ENCODE measurements at regions not wholly inside any gene's neighbourhood (a gene's known extent, or its start where the extent isn't known, plus 50 kb on each side); places are given as distances from the start of the nearest gene placed in this dataset.

DNA sequence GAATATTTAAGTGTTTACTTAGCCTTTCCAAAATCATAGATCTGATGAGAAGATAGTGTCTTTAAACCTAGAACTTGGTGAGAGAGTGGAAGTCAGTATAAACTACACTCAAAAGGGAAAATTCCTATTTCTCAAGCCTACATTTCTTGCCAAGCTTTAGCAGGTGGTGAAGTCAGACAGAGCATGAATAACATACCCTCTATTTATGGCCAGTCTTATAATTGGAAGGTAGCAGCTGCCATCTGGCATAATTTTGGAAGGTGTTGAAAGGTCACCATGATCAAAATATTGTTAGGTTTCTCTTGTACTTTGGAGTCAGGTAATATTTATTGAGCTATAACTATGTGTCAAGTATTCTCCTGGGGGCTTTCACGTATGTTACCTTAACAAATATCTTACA, 729.3 kb upstream of the KIF2B start:
- no peak for TF ChIP-seq EZH2 (IDR thresholded peaks at IDR 0.05; ENCODE audit: low read depth, unreplicated experiment)
- TF ChIP-seq, protein P1, sequence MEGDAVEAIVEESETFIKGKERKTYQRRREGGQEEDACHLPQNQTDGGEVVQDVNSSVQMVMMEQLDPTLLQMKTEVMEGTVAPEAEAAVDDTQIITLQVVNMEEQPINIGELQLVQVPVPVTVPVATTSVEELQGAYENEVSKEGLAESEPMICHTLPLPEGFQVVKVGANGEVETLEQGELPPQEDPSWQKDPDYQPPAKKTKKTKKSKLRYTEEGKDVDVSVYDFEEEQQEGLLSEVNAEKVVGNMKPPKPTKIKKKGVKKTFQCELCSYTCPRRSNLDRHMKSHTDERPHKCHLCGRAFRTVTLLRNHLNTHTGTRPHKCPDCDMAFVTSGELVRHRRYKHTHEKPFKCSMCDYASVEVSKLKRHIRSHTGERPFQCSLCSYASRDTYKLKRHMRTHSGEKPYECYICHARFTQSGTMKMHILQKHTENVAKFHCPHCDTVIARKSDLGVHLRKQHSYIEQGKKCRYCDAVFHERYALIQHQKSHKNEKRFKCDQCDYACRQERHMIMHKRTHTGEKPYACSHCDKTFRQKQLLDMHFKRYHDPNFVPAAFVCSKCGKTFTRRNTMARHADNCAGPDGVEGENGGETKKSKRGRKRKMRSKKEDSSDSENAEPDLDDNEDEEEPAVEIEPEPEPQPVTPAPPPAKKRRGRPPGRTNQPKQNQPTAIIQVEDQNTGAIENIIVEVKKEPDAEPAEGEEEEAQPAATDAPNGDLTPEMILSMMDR (conservative IDR thresholded peaks at IDR 0.05; ENCODE audit: low read depth in 2 of 2), result no peak
- no peak for TF ChIP-seq POLR2AphosphoS5 (IDR thresholded peaks at IDR 0.05; ENCODE audit: low read depth)
- TF ChIP-seq NANOG (IDR thresholded peaks at IDR 0.05; ENCODE audit: borderline replicate concordance), result no peak
- TF ChIP-seq, protein P2, sequence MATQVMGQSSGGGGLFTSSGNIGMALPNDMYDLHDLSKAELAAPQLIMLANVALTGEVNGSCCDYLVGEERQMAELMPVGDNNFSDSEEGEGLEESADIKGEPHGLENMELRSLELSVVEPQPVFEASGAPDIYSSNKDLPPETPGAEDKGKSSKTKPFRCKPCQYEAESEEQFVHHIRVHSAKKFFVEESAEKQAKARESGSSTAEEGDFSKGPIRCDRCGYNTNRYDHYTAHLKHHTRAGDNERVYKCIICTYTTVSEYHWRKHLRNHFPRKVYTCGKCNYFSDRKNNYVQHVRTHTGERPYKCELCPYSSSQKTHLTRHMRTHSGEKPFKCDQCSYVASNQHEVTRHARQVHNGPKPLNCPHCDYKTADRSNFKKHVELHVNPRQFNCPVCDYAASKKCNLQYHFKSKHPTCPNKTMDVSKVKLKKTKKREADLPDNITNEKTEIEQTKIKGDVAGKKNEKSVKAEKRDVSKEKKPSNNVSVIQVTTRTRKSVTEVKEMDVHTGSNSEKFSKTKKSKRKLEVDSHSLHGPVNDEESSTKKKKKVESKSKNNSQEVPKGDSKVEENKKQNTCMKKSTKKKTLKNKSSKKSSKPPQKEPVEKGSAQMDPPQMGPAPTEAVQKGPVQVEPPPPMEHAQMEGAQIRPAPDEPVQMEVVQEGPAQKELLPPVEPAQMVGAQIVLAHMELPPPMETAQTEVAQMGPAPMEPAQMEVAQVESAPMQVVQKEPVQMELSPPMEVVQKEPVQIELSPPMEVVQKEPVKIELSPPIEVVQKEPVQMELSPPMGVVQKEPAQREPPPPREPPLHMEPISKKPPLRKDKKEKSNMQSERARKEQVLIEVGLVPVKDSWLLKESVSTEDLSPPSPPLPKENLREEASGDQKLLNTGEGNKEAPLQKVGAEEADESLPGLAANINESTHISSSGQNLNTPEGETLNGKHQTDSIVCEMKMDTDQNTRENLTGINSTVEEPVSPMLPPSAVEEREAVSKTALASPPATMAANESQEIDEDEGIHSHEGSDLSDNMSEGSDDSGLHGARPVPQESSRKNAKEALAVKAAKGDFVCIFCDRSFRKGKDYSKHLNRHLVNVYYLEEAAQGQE (IDR thresholded peaks at IDR 0.05; ENCODE audit: unreplicated experiment), result no peak
- TF ChIP-seq CREB1 (CRISPR knock-in tag; IDR thresholded peaks at IDR 0.05; ENCODE audit: low read depth), result no peak
- TF ChIP-seq JUNB (IDR thresholded peaks at IDR 0.05; ENCODE audit: unreplicated experiment), result no peak
- no peak for TF ChIP-seq ZNF331 (CRISPR knock-in tag; IDR thresholded peaks at IDR 0.05; ENCODE audit: low read depth)

All from GM23338 (cell line).